GM12874 (cell line): ENCODE measurements at regions not wholly inside any gene's neighbourhood (a gene's known extent, or its start where the extent isn't known, plus 50 kb on each side); places are given as distances from the start of the nearest gene placed in this dataset.

Experiments
- TF ChIP-seq, protein P1 (sequence below): IDR thresholded peaks from 2 replicates; pipeline ENCODE4 v1.5.1; 2011; ENCODE audit warnings: low read depth, mild to moderate bottlenecking, control low read depth, low read length, moderate library complexity; ENCODE audit not compliant: insufficient read depth

DNA sequence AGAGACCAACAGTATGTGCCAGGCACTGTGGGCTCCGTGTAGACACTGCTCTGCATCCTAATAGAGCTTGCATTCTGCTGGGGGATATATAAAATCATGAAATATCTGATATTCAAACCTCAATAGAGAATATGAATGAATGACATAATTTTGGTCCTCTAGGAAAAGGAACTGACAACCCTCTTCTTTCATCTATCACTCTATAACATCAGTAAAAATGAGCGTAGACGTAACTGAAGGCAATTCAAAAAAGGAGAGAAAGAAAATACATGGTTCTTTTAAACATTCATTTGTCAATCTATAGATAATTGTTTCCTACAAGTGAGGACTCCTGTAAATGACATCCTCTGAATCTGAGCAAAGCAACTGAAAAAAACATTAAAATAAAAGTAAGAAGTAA lies 607.4 kb upstream of the LRRN3 start:
- TF ChIP-seq, protein P1, sequence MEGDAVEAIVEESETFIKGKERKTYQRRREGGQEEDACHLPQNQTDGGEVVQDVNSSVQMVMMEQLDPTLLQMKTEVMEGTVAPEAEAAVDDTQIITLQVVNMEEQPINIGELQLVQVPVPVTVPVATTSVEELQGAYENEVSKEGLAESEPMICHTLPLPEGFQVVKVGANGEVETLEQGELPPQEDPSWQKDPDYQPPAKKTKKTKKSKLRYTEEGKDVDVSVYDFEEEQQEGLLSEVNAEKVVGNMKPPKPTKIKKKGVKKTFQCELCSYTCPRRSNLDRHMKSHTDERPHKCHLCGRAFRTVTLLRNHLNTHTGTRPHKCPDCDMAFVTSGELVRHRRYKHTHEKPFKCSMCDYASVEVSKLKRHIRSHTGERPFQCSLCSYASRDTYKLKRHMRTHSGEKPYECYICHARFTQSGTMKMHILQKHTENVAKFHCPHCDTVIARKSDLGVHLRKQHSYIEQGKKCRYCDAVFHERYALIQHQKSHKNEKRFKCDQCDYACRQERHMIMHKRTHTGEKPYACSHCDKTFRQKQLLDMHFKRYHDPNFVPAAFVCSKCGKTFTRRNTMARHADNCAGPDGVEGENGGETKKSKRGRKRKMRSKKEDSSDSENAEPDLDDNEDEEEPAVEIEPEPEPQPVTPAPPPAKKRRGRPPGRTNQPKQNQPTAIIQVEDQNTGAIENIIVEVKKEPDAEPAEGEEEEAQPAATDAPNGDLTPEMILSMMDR = no peak

DNA sequence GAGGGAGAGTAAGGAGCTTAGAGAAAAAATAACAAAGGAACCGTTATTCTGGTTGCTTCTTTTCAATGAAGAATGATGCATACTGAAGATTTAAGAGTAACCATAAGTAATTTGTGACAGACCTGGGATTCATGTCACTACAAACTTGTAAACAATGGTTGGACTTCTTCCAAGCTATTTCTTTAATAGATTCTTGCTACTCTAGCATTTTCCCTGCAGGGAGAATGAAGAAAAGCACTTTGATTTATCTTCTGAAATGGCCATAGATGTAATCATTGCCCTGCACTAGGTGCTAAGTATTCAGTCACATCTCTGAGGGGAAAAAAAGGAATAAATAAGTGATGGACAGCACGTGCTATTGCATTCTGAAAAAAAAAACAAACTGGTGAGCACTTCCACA lies 606.6 kb upstream of the LRRN3 start:
- TF ChIP-seq, protein P1 = no peak

DNA sequence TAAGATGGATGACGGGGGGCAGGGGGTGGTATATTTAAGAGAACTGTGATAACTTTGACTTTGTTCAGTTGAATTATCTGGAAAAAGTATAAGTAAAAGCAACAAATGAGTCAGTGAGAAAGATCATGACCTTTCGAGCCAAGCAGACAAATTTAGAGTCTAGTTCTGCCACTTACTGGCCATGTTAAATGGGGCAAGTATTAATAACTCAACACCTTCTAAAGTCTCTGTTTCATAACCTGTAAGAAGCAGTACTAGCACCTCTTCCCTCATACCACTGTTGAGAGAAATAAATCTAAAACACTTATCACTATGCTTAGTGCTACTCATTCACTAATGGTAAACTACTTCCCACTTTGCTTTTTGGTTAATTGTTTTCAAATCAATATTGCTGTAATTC lies 604.4 kb upstream of the LRRN3 start:
- TF ChIP-seq, protein P1 = no peak

DNA sequence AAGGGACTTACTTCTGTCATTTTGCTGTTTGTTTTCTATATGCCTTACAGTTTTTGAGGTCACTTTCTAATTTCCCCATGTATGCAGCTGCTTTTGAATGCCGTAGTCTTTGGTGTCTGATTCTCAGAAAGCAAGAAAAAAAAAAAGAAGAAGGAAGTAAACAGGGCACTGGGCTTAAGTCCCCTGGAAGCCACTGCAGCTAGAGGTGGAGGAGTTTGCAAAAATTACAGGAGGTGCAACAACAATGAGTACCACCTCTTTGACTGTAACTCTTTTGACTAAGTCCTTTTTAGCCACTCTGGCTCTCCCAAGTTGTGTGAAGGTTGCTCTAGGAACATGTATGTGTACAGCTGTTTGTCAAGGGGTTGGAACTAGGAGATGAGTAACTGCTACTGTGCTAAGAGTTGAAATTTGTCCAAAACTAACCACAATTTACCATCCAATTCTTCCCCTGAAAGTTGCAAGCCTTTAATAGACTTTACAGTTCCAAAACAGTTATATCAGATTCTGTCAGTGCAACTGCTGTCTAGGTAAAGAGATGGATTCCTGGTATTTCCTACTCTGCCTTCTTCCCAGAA lies 588.0 kb upstream of the LRRN3 start:
- TF ChIP-seq, protein P1 = no peak

DNA sequence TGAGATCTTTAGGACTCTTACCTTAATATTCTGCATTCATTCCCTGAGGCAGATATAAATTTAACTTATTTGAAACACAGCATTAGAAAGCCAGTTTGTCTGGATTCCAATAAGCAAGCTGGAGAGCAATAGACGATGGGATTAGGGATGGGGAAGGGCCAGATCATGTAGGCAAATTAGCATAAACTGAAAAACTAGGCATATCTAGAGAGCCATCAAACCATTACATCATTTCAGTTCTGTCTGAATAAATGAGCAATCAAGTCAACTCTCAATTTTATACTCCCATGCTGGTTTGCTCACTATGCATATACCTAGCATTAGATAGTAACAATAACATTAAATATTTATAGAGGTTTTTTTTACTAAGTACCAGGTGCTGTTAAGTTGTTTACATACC lies 583.6 kb upstream of the LRRN3 start:
- TF ChIP-seq, protein P1 = no peak

DNA sequence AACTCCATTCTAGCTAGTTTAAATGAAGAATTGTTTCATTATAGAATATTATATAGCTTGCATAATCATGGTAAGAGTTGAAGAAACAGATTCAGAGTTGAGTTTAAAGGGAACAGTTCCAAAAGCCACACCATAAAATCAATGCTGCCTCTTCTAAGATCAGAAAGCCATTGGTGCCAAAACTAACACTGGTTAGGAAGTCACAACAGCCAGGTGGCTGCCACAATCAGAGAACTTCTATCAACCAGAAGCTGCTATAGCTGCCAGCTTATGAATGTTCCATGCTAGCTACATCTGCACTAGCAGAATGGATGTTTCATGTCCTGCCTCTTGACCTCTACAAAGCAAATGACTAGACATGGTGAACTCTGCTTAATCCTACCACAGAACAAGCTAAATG lies 583.1 kb upstream of the LRRN3 start:
- TF ChIP-seq, protein P1 = no peak

DNA sequence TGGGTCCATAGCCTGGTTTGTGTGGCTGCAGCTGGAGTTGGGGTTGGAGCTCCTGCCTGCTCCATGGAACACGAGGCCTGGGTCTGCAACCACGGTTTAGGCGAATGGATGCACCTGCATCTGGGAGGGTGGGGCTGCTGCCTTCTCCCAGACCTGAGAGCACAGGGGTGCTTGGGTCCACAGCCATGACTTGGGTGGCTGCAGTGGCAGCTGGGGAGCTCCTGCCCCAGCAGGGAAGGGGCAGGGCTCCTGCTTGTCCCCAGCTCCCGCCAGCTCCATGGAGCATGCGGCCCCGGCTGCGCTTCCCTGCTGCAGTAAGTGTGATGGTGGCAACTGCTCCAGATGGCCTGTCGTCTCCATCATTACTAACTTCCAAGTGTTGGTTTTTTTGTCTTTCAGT lies 571.1 kb upstream of the LRRN3 start:
- TF ChIP-seq, protein P1 = no peak
